ENCODE measurements at regions not wholly inside any gene's neighbourhood (a gene's known extent, or its start where the extent isn't known, plus 50 kb on each side); places are given as distances from the start of the nearest gene placed in this dataset.

DNA sequence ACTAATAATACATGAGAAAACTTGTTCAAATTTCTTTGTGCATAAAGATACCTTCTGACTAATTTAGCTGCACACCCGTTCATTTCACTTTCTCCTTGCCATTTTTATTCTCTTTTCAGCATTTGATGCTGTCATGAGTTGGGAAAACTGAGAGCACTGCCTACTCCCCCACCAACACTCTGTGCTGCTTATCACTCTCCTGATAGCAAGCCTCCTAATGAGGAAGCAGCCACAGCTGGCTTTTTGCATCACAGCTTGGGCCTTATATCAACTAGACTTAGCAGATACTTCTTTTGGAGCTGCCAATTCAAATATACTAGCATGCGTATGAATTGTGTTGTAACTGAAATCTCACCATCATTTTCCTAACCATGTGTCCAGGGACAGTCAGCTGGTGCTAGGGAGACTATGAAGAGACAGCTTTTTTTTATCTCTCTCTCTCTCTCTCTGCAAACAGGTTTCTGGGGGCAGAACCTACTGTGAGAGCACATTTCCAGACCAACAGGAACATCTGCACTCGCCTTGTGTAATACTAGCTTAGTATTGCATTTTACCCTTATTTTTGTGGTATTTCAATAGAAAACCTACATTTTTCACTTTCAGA, 699.0 kb downstream of the KHDRBS2 start:
- TF ChIP-seq TAF1 (IDR thresholded peaks at IDR 0.05; ENCODE audit: low read depth) (no peak), RAD21 (IDR thresholded peaks at IDR 0.05; ENCODE audit: low read depth) (no peak), NFIC (IDR thresholded peaks at IDR 0.05) (no peak), YY1 (IDR thresholded peaks at IDR 0.05; ENCODE audit: low read depth) (no peak), TCF12 (IDR thresholded peaks at IDR 0.05; ENCODE audit: low read depth) (no peak), ZBTB7A (IDR thresholded peaks at IDR 0.05; ENCODE audit: low read depth) (no peak), EGR1 (IDR thresholded peaks at IDR 0.05) (no peak), CEBPB (IDR thresholded peaks at IDR 0.05) (no peak), CREB1 (IDR thresholded peaks at IDR 0.05; ENCODE audit: low read depth) (no peak), EP300 (IDR thresholded peaks at IDR 0.05; ENCODE audit: borderline replicate concordance) (no peak), TEAD4 (IDR thresholded peaks at IDR 0.05) (no peak), FOXM1 (IDR thresholded peaks at IDR 0.05; ENCODE audit: borderline replicate concordance, low read depth) (no peak)
- TF ChIP-seq, protein P1, sequence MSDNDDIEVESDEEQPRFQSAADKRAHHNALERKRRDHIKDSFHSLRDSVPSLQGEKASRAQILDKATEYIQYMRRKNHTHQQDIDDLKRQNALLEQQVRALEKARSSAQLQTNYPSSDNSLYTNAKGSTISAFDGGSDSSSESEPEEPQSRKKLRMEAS (IDR thresholded peaks at IDR 0.05) = no peak
- TF ChIP-seq, protein P2, sequence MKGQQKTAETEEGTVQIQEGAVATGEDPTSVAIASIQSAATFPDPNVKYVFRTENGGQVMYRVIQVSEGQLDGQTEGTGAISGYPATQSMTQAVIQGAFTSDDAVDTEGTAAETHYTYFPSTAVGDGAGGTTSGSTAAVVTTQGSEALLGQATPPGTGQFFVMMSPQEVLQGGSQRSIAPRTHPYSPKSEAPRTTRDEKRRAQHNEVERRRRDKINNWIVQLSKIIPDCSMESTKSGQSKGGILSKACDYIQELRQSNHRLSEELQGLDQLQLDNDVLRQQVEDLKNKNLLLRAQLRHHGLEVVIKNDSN (IDR thresholded peaks at IDR 0.05) = no peak
- TF ChIP-seq, protein P3, sequence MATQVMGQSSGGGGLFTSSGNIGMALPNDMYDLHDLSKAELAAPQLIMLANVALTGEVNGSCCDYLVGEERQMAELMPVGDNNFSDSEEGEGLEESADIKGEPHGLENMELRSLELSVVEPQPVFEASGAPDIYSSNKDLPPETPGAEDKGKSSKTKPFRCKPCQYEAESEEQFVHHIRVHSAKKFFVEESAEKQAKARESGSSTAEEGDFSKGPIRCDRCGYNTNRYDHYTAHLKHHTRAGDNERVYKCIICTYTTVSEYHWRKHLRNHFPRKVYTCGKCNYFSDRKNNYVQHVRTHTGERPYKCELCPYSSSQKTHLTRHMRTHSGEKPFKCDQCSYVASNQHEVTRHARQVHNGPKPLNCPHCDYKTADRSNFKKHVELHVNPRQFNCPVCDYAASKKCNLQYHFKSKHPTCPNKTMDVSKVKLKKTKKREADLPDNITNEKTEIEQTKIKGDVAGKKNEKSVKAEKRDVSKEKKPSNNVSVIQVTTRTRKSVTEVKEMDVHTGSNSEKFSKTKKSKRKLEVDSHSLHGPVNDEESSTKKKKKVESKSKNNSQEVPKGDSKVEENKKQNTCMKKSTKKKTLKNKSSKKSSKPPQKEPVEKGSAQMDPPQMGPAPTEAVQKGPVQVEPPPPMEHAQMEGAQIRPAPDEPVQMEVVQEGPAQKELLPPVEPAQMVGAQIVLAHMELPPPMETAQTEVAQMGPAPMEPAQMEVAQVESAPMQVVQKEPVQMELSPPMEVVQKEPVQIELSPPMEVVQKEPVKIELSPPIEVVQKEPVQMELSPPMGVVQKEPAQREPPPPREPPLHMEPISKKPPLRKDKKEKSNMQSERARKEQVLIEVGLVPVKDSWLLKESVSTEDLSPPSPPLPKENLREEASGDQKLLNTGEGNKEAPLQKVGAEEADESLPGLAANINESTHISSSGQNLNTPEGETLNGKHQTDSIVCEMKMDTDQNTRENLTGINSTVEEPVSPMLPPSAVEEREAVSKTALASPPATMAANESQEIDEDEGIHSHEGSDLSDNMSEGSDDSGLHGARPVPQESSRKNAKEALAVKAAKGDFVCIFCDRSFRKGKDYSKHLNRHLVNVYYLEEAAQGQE (IDR thresholded peaks at IDR 0.05; ENCODE audit: low read depth) = no peak

DNA sequence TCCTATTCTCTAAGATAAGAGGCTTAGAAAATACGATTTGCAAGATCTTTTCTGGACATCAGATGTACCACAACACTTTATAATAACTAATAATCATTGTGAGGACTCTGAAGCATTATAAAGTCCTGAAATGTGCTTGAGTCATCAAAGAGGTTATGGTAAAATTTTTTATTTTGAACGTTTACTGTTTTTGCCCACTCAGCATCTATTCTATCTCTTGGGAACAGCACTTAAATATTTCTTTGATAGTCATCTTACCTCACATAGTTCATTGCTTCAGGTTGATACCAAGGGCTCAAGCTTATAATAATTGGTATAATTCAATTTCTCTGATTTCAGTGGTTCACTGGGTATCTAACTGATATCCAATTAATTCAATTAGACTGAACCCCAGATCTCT, 700.5 kb downstream of the KHDRBS2 start:
- TF ChIP-seq EP300 (IDR thresholded peaks at IDR 0.05; ENCODE audit: borderline replicate concordance) = no peak

DNA sequence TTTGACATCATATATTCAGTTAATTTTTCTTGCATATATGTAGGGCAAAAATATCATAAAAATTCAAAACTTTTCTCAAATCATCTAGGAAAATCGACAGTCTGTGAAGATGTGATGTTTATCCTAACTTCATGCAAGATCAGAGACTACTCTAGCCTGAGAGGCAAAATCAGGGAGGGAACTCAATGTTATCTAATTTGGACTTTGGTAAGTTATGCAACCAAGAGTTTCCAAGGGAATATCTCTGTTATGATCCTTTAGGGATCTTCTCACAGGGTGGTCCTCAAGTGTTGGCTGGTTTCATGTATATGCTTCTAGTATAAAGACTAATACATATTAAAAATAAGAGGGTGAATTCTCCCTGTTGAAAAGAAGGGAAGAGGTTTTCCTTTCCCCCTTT, 723.9 kb downstream of the KHDRBS2 start:
- TF ChIP-seq FOXM1 (IDR thresholded peaks at IDR 0.05; ENCODE audit: borderline replicate concordance, low read depth) (no peak), ZBTB7A (IDR thresholded peaks at IDR 0.05; ENCODE audit: low read depth) (no peak), EGR1 (IDR thresholded peaks at IDR 0.05) (no peak), EP300 (IDR thresholded peaks at IDR 0.05; ENCODE audit: borderline replicate concordance) (no peak), CEBPB (IDR thresholded peaks at IDR 0.05) (no peak), TEAD4 (IDR thresholded peaks at IDR 0.05) (no peak), TCF12 (IDR thresholded peaks at IDR 0.05; ENCODE audit: low read depth) (no peak), YY1 (IDR thresholded peaks at IDR 0.05; ENCODE audit: low read depth) (no peak)
- TF ChIP-seq, protein P1 (IDR thresholded peaks at IDR 0.05) = no peak

DNA sequence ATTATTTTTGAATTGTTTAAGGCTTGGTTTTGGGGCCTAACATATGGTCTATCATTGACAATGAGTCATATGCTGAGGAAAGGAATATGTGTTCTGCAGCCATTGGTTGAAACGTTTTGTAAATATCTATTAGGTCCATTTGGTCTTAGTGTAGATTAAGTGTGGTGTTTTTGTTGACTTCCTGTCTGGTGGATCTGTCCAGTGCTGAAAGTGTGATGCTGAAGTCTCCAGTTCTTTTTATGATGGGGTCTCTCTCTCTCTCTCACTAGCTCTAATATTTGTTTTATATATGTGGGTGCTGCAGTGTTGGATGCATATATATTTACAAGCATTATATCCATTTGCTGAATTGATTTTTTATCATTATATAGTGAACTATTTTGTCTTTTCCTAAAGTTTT, 727.2 kb downstream of the KHDRBS2 start:
- TF ChIP-seq ZBTB7A (IDR thresholded peaks at IDR 0.05; ENCODE audit: low read depth) = no peak
- TF ChIP-seq, protein P3 (IDR thresholded peaks at IDR 0.05; ENCODE audit: low read depth) = peak; percentile 75
- TF ChIP-seq, protein P2 (IDR thresholded peaks at IDR 0.05) = no peak
- no peak for TF ChIP-seq NFIC (IDR thresholded peaks at IDR 0.05)
- TF ChIP-seq CEBPB (IDR thresholded peaks at IDR 0.05) = no peak

DNA sequence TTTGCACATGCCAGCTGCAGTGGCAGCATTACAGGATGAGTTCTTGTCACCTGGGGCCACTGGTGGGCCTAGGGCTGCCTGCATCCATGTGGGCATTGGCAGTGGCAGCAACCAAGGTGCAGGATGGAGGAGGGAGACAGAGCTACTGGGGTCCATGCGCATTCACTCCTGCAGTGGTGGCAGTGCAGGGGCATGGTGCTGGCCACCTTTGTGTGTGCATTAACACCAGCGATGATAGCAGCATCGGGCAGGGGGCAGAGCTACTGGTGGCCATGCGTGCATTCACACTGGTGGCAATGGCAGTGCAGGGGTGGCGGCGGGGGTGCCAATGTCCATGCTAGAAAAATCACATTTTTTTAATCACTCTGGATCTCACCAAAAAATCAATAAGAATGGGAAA, 730.0 kb downstream of the KHDRBS2 start:
- TF ChIP-seq EP300 (IDR thresholded peaks at IDR 0.05; ENCODE audit: borderline replicate concordance) = no peak
- TF ChIP-seq, protein P2 (IDR thresholded peaks at IDR 0.05) = no peak
- TF ChIP-seq, protein P1 (IDR thresholded peaks at IDR 0.05) = no peak
- TF ChIP-seq RAD21 (IDR thresholded peaks at IDR 0.05; ENCODE audit: low read depth) = no peak
- no peak for TF ChIP-seq CEBPB (IDR thresholded peaks at IDR 0.05)
- TF ChIP-seq TAF1 (IDR thresholded peaks at IDR 0.05; ENCODE audit: low read depth) = no peak
- no peak for TF ChIP-seq EGR1 (IDR thresholded peaks at IDR 0.05)
- no peak for TF ChIP-seq NFIC (IDR thresholded peaks at IDR 0.05)
- TF ChIP-seq CREB1 (IDR thresholded peaks at IDR 0.05; ENCODE audit: low read depth) = no peak
- TF ChIP-seq ZBTB7A (IDR thresholded peaks at IDR 0.05; ENCODE audit: low read depth) = no peak
- no peak for TF ChIP-seq FOXM1 (IDR thresholded peaks at IDR 0.05; ENCODE audit: borderline replicate concordance, low read depth)

DNA sequence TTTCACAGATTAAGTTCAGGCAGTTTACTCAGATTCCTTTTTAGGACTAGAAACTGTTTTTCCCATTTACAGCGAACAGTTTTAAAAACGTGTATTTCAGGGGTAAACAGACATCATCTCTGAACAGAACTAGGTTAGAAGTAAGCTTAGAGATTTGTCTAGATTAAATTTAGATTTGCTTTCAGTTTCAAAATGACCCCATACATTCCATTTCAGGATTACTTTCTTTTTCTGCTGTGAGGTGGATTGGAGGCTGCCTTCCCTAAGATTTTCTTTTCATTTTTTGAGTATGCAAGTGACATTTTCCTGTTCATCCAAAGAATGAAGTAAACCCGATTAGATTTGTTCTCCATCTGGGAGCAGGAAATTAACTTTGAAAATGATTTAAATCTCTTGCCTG, 747.2 kb downstream of the KHDRBS2 start:
- no peak for TF ChIP-seq TEAD4 (IDR thresholded peaks at IDR 0.05)
- TF ChIP-seq YY1 (IDR thresholded peaks at IDR 0.05; ENCODE audit: low read depth) = no peak
- no peak for TF ChIP-seq RAD21 (IDR thresholded peaks at IDR 0.05; ENCODE audit: low read depth)
- TF ChIP-seq TAF1 (IDR thresholded peaks at IDR 0.05; ENCODE audit: low read depth) = no peak
- no peak for TF ChIP-seq NFIC (IDR thresholded peaks at IDR 0.05)
- no peak for TF ChIP-seq CREB1 (IDR thresholded peaks at IDR 0.05; ENCODE audit: low read depth)
- TF ChIP-seq, protein P3 (IDR thresholded peaks at IDR 0.05; ENCODE audit: low read depth) = no peak
